ENCODE measurements at regions not wholly inside any gene's neighbourhood (a gene's known extent, or its start where the extent isn't known, plus 50 kb on each side); places are given as distances from the start of the nearest gene placed in this dataset.

GRCh38 chrX:67872958-67873357 is 329.1 kb downstream of the AR start:
- DNase-seq = no peak

GRCh38 chrX:67892401-67892800 is 348.6 kb downstream of the AR start:
- no peak for DNase-seq

GRCh38 chrX:67893931-67894330 is 350.1 kb downstream of the AR start:
- DNase-seq = no peak

DNA sequence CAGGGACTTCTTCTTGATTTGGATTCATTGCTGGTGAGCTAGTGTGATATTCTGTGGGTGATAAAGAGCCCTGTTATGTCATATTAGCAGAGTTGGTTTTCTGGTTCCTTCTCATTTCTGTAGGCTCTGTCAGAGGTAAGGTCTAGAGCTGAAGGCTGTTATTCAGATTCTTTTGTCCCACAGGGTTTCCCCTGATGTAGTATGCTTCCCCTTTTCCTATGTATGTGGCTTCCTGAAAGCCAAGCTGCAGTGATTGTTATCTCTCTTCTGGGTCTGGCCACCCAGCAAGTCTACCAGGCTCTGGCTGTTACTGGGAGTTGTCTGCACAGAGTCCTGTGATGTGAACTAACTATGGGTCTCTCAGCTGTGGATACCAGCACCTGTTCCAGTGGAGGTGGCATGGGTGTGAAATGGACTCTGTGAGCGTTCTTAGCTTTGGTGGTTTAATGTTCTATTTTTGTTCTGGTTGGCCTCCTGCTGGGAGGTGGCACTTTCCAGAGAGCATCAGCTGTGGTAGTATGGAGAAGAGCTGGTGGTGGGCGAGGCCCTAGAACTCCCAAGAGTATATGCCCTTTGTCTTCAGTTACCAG is 373.7 kb downstream of the AR start:
- DNase-seq = peak; percentile 17

DNA sequence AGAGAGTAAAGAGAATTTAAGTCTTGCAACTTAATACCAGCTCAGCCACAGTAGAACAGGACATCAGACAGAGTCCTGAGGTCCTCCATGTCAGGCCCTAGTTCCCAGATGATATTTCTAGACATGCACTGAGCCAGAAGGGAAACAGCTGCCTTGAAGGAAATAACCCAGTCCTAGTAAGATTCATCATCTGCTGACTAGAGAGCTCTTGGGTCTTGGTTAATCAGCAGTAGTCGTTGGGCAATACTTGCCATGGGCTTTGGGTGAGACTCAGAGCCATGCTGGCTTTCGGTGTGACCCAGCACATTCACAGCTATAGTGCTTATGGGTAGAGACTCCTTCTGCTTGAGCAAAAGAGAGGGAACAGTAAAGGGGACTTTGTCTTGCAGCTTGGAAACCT is 379.1 kb downstream of the AR start:
- DNase-seq = peak; percentile 1

GRCh38 chrX:67939270-67939669 is 395.4 kb downstream of the AR start:
- DNase-seq = no peak

- no peak for DNase-seq
Measured at GRCh38 chrX:67949270-67949669, 405.4 kb downstream of the AR start.

GRCh38 chrX:67953658-67954057 is 409.8 kb downstream of the AR start:
- DNase-seq = no peak

GRCh38 chrX:67961516-67961915 is 417.7 kb downstream of the AR start:
- DNase-seq = no peak

Data from hematopoietic multipotent progenitor cell treated with erythropoietin and hydrocortisone succinate and interleukin-3 and kit ligand, for 6 days (in vitro differentiated cells).